ENCODE measurements at regions not wholly inside any gene's neighbourhood (a gene's known extent, or its start where the extent isn't known, plus 50 kb on each side); places are given as distances from the start of the nearest gene placed in this dataset.

DNA sequence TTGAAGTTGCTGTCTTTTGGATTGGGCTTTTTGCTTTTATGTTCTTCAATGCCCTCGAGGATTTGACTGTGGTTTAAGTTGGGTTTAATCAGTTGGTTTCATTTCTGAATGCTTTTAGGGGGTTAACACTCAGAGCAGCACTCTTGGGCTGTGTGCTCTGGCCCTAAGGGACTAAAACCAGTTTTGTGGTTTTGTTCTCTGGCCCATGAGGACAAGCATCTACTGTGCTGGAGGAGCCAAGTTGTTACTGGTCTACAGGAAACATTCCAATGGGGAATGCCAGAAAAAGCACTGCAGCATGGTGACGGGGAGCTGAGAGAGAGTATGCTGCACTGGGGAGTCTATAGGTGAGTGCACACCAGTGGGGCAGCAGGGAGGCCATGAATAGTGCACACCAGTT, 596.9 kb downstream of the ZBBX start:
- TF ChIP-seq, protein P1, sequence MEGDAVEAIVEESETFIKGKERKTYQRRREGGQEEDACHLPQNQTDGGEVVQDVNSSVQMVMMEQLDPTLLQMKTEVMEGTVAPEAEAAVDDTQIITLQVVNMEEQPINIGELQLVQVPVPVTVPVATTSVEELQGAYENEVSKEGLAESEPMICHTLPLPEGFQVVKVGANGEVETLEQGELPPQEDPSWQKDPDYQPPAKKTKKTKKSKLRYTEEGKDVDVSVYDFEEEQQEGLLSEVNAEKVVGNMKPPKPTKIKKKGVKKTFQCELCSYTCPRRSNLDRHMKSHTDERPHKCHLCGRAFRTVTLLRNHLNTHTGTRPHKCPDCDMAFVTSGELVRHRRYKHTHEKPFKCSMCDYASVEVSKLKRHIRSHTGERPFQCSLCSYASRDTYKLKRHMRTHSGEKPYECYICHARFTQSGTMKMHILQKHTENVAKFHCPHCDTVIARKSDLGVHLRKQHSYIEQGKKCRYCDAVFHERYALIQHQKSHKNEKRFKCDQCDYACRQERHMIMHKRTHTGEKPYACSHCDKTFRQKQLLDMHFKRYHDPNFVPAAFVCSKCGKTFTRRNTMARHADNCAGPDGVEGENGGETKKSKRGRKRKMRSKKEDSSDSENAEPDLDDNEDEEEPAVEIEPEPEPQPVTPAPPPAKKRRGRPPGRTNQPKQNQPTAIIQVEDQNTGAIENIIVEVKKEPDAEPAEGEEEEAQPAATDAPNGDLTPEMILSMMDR (IDR thresholded peaks at IDR 0.05): no peak
- TF ChIP-seq POLR2A (IDR thresholded peaks at IDR 0.05): no peak
- no peak for TF ChIP-seq POLR2AphosphoS5 (IDR thresholded peaks at IDR 0.05)

Data from prostate gland (tissue), 2 donors.